NCI-H1694 treated with DMSO at 0.1 percent for 48 hours (cell line): ENCODE measurements at regions not wholly inside any gene's neighbourhood (a gene's known extent, or its start where the extent isn't known, plus 50 kb on each side); places are given as distances from the start of the nearest gene placed in this dataset.

Source experiments
- DNase-seq: peaks from one replicate; lab custom pipeline; 2025; lab: John Stamatoyannopoulos, UW

- DNase-seq, result no peak
These were observed 633.1 kb downstream of the IRX1 start for GRCh38 chr5:4228708-4229107.

- no peak for DNase-seq
These were observed 634.0 kb downstream of the IRX1 start for GRCh38 chr5:4229414-4230292.

- no peak for DNase-seq
These were observed 634.8 kb downstream of the IRX1 start for GRCh38 chr5:4230471-4230785.

GRCh38 chr5:4230786-4231641 lies 635.4 kb downstream of the IRX1 start:
- no peak for DNase-seq

GRCh38 chr5:4232084-4232483 lies 636.5 kb downstream of the IRX1 start:
- no peak for DNase-seq

- no peak for DNase-seq
These were observed 638.0 kb downstream of the IRX1 start for GRCh38 chr5:4233671-4234070.

GRCh38 chr5:4243479-4244264 lies 648.0 kb downstream of the IRX1 start:
- DNase-seq, result no peak

- no peak for DNase-seq
These were observed 648.7 kb downstream of the IRX1 start for GRCh38 chr5:4244306-4244705.

GRCh38 chr5:4245076-4245475 lies 649.4 kb downstream of the IRX1 start:
- DNase-seq, result no peak

GRCh38 chr5:4245511-4245910 lies 649.9 kb downstream of the IRX1 start:
- no peak for DNase-seq

- no peak for DNase-seq
These were observed 650.8 kb downstream of the IRX1 start for GRCh38 chr5:4246447-4246846.

- no peak for DNase-seq
These were observed 654.6 kb downstream of the IRX1 start for GRCh38 chr5:4250254-4250653.

- DNase-seq, result no peak
These were observed 656.8 kb downstream of the IRX1 start for GRCh38 chr5:4252385-4252784.

- DNase-seq, result no peak
These were observed 659.1 kb downstream of the IRX1 start for GRCh38 chr5:4254736-4255135.

- DNase-seq, result no peak
These were observed 659.8 kb downstream of the IRX1 start for GRCh38 chr5:4255441-4255840.

- no peak for DNase-seq
These were observed 662.5 kb downstream of the IRX1 start for GRCh38 chr5:4258170-4258569.

- no peak for DNase-seq
These were observed 675.6 kb downstream of the IRX1 start for GRCh38 chr5:4271193-4271592.

GRCh38 chr5:4275232-4275631 lies 679.6 kb downstream of the IRX1 start:
- DNase-seq, result no peak

- no peak for DNase-seq
These were observed 699.2 kb downstream of the IRX1 start for GRCh38 chr5:4294878-4295277.

- DNase-seq, result no peak
These were observed 700.2 kb downstream of the IRX1 start for GRCh38 chr5:4295663-4296339.

GRCh38 chr5:4306057-4306456 lies 710.4 kb downstream of the IRX1 start:
- DNase-seq, result no peak

- DNase-seq, result no peak
These were observed 713.4 kb downstream of the IRX1 start for GRCh38 chr5:4309026-4309425.
